ENCODE measurements at regions not wholly inside any gene's neighbourhood (a gene's known extent, or its start where the extent isn't known, plus 50 kb on each side); places are given as distances from the start of the nearest gene placed in this dataset.

GRCh38 chr5:51644976-51645375 is 261.7 kb downstream of the ISL1 start:
- ChIA-PET CTCF (interaction anchor here (0.8 kb wide), 1 partner anchor 478 kb away, joined by 3 read pairs; no protein-coding TSS in a partner anchor), POLR2A (ENCODE audit: unreplicated experiment) (no interaction called here)
- Histone ChIP-seq H3K14ac (replicated peaks; ENCODE audit: low read depth, low read length) (no peak overlapping the region), H3K36me3 (ENCODE audit: control insufficient read depth, insufficient read depth, low read length) (no peaks in the 10 kb centered on the region), H4K91ac (ENCODE audit: insufficient read depth, low read depth, low read length) (no peak overlapping the region), H3K18ac (ENCODE audit: low read depth, low read length) (no peak overlapping the region), H2BK15ac (ENCODE audit: low read depth, low read length) (no peak overlapping the region), H3K9me3 (ENCODE audit: control insufficient read depth, insufficient read depth, low read length) (peaks cover 4% of the 10 kb centered on the region), H4K5ac (ENCODE audit: low read depth, low read length) (no peak overlapping the region), H2AFZ (replicated peaks; ENCODE audit: low read length, poor library complexity) (no peak overlapping the region), H2AK5ac (ENCODE audit: low read depth, low read length) (no peak overlapping the region), H3K4me3 (ENCODE audit: insufficient read depth, low read depth, low read length) (no peak overlapping the region), H3K9me1 (ENCODE audit: insufficient read depth, low read length) (no peaks in the 10 kb centered on the region), H2BK5ac (ENCODE audit: low read depth, low read length, poor library complexity, severe bottlenecking) (no peak overlapping the region), H3K4ac (ENCODE audit: low read depth, low read length) (no peak overlapping the region), H2BK20ac (ENCODE audit: low read depth, low read length) (no peak overlapping the region), H3K27ac (ENCODE audit: insufficient read depth, low read length) (no peak overlapping the region), H3K9ac (ENCODE audit: low read depth, low read length) (no peak overlapping the region), H3K79me1 (ENCODE audit: low read depth in 1 of 2, low read length in 2 of 2) (no peaks in the 10 kb centered on the region), H3K23ac (ENCODE audit: low read depth, low read length) (no peak overlapping the region), H3K27me3 (ENCODE audit: control insufficient read depth, insufficient read depth, low read length) (no peaks in the 10 kb centered on the region), H3K4me1 (ENCODE audit: control insufficient read depth, insufficient read depth, low read length) (no peaks in the 10 kb centered on the region), H2AK9ac (replicated peaks; ENCODE audit: low read depth, low read length, poor library complexity) (no peak overlapping the region), H4K20me1 (ENCODE audit: insufficient read depth, low read length) (no peaks in the 10 kb centered on the region), H4K8ac (ENCODE audit: low read depth in 2 of 2, low read length in 2 of 2) (no peak overlapping the region), H3K56ac (ENCODE audit: extremely low read depth, insufficient read depth, low read length) (no peak overlapping the region), H3K4me2 (ENCODE audit: low read depth, low read length) (no peak overlapping the region), H2BK120ac (ENCODE audit: low read depth, low read length) (no peak overlapping the region)
- no TSS peak for BruUV-seq (replicated peaks)
- dilution Hi-C loops (cut with HindIII; ENCODE audit: low sequenced_read_pairs, unreplicated experiment) (no loop called here), intact Hi-C loops (cut with micrococcal nuclease) (no loop called here), in situ Hi-C loops (cut with MboI; ENCODE audit: low sequenced_read_pairs) (no loop called here)
- DNase-seq: no peak
- TF ChIP-seq MAFK (IDR thresholded peaks at IDR 0.05; ENCODE audit: low read depth, low read length) (peak; percentile 56), CEBPB (IDR thresholded peaks at IDR 0.05; ENCODE audit: low read depth, low read length) (no peak)
- ATAC-seq (ENCODE audit: low read depth): no peak
- no CpG with 5 or more reads among the region's 2 CpGs for WGBS, 2 experiments (ENCODE audit: extremely low coverage in 2 of 2, insufficient read length in 1 of 2)
